Colonic mucosa (tissue), 4 donors: ENCODE measurements at regions not wholly inside any gene's neighbourhood (a gene's known extent, or its start where the extent isn't known, plus 50 kb on each side); places are given as distances from the start of the nearest gene placed in this dataset.

Experiments used
- DNase-seq: peaks from one replicate; pipeline ENCODE4 v3.0.0-alpha.2; 2020
- H3K27ac ChIP-seq: fragments of 200-600 bp; one replicate; pipeline ENCODE4 v1.8.0; 2021
- H3K27me3 ChIP-seq: fragments of 200-600 bp; one replicate; pipeline ENCODE4 v1.8.0; 2021
- H3K36me3 ChIP-seq: fragments of 200-600 bp; one replicate; pipeline ENCODE4 v1.8.0; 2021
- H3K4me1 ChIP-seq: fragments of 200-600 bp; one replicate; pipeline ENCODE4 v1.8.0; 2021; ENCODE audit warnings: mild to moderate bottlenecking
- H3K4me3 ChIP-seq: fragments of 200-600 bp; one replicate; pipeline ENCODE4 v1.8.0; 2021
- H3K9ac ChIP-seq, 2 donors: one replicate each; pipeline ENCODE4 v1.7.0; 2013; ENCODE audit warnings: control low read depth in 2 of 2, low read depth in 2 of 2, low read length in 2 of 2
- H3K9me3 ChIP-seq: fragments of 200-600 bp; one replicate; pipeline ENCODE4 v1.8.0; 2021
- CTCF ChIP-seq: fragments of 200-600 bp; IDR thresholded peaks from one replicate; pipeline ENCODE4 v1.8.0; 2022; ENCODE audit warnings: antibody characterized with exemption, mild to moderate bottlenecking
- intact Hi-C: fragments of 100-400 bp; cut with DNase I; formaldehyde crosslinking; loops from one replicate; pipeline ENCODE4 v1.14.1; 2022
- donor health status: healthy.
- donor health status: DM: no; HTN: no; CAD: no.
- donor health status: DM: no; HTN: no; CAD: no.

GRCh38 chr15:69976366-69976994 lies 121.2 kb downstream of the TLE3 start:
- DNase-seq = peak; percentile 49
- Histone ChIP-seq H3K27me3 (no peaks in the 10 kb centered on the region), H3K36me3 (no peaks in the 10 kb centered on the region), H3K27ac (no peak overlapping the region), H3K4me1 (no peaks in the 10 kb centered on the region), H3K4me3 (no peak overlapping the region), H3K9me3 (no peaks in the 10 kb centered on the region), H3K9ac (no peak overlapping the region)
- no peak for TF ChIP-seq CTCF
- intact Hi-C loops = no loop called here

- Histone ChIP-seq H3K27me3 (no peaks in the 10 kb centered on the region), H3K36me3 (no peaks in the 10 kb centered on the region), H3K9ac (no peak overlapping the region), H3K4me1 (no peaks in the 10 kb centered on the region), H3K9me3 (no peaks in the 10 kb centered on the region), H3K4me3 (no peak overlapping the region), H3K27ac (no peak overlapping the region)
- no peak for TF ChIP-seq CTCF
- intact Hi-C loops = no loop called here
- no peak for DNase-seq
Measured at GRCh38 chr15:69978603-69979002, 119.1 kb downstream of the TLE3 start.

- Histone ChIP-seq H3K4me1 (no peaks in the 10 kb centered on the region), H3K36me3 (no peaks in the 10 kb centered on the region), H3K27ac (no peak overlapping the region), H3K9ac (no peak overlapping the region), H3K9me3 (no peaks in the 10 kb centered on the region), H3K4me3 (no peak overlapping the region), H3K27me3 (no peaks in the 10 kb centered on the region)
- peak; percentile 28 for TF ChIP-seq CTCF
- DNase-seq = no peak
- intact Hi-C loops = no loop called here
Measured at GRCh38 chr15:69979262-69979661, 118.5 kb downstream of the TLE3 start.

- H3K27ac ChIP-seq = no peak overlapping the region
- H3K27me3 ChIP-seq = no peaks in the 10 kb centered on the region
- H3K9me3 ChIP-seq = no peaks in the 10 kb centered on the region
- intact Hi-C loops = no loop called here
- no peak for TF ChIP-seq CTCF
- no peaks in the 10 kb centered on the region for H3K36me3 ChIP-seq
- DNase-seq = no peak
- no peak overlapping the region for H3K4me3 ChIP-seq
- H3K4me1 ChIP-seq = no peaks in the 10 kb centered on the region
- no peak overlapping the region for H3K9ac ChIP-seq
Measured at GRCh38 chr15:69979783-69980182, 117.9 kb downstream of the TLE3 start.

GRCh38 chr15:69980341-69981059 lies 117.2 kb downstream of the TLE3 start:
- intact Hi-C loops = no loop called here
- Histone ChIP-seq H3K4me1 (no peaks in the 10 kb centered on the region), H3K9me3 (no peaks in the 10 kb centered on the region), H3K4me3 (no peak overlapping the region), H3K27me3 (no peaks in the 10 kb centered on the region), H3K36me3 (no peaks in the 10 kb centered on the region), H3K27ac (no peak overlapping the region), H3K9ac (no peak overlapping the region)
- no peak for TF ChIP-seq CTCF
- DNase-seq = no peak
